WTC11 (cell line): ENCODE measurements at regions not wholly inside any gene's neighbourhood (a gene's known extent, or its start where the extent isn't known, plus 50 kb on each side); places are given as distances from the start of the nearest gene placed in this dataset.

Experiments used
- ATAC-seq: fragments of 200-7000 bp; cut with Tn5 transposase; 2 replicates; pipeline ENCODE4 v1.10.0; 2021; ENCODE audit warnings: mild to moderate bottlenecking, moderate library complexity
- CTCF ChIA-PET: fragments of 300-600 bp; sonication (Branson Sonifier 250); formaldehyde crosslinking; loops from one replicate; lab custom pipeline; 2021; ENCODE audit warnings: antibody characterized with exemption; lab: Charles Lee
- POLR2A ChIA-PET: fragments of 350-600 bp; sonication (Branson Sonifier 250); formaldehyde crosslinking; loops from one replicate; lab custom pipeline; 2021; ENCODE audit warnings: antibody characterized with exemption; lab: Charles Lee
- DNase-seq: peaks from one replicate; pipeline ENCODE4 v3.0.0; 2021; ENCODE audit warnings: low spot score
- H3K27ac Mint-ChIP-seq: 2 replicates; pipeline ENCODE4 v1.8.0; 2021; ENCODE audit warnings: mixed read lengths
- H3K27me3 Mint-ChIP-seq: 2 replicates; pipeline ENCODE4 v1.8.0; 2021; ENCODE audit warnings: low read depth, mild to moderate bottlenecking, moderate library complexity, mixed read lengths
- H3K36me3 Mint-ChIP-seq: 2 replicates; pipeline ENCODE4 v1.8.0; 2021; ENCODE audit warnings: mixed read lengths
- H3K4me1 Mint-ChIP-seq: 2 replicates; pipeline ENCODE4 v1.8.0; 2022; ENCODE audit warnings: mixed read lengths
- H3K4me3 Mint-ChIP-seq: 2 replicates; pipeline ENCODE4 v1.8.0; 2021; ENCODE audit warnings: mild to moderate bottlenecking, moderate library complexity, mixed read lengths
- H3K9me3 Mint-ChIP-seq: 2 replicates; pipeline ENCODE4 v1.8.0; 2021; ENCODE audit warnings: mixed read lengths
- E2F5 ChIP-seq: sonication (generic); formaldehyde crosslinking; IDR thresholded peaks from 2 replicates; pipeline ENCODE4 v1.8.1; 2022; ENCODE audit warnings: mild to moderate bottlenecking, moderate library complexity, missing genetic modification reagents
- ETV6 ChIP-seq: sonication (generic); formaldehyde crosslinking; IDR thresholded peaks from 2 replicates; pipeline ENCODE4 v1.8.1; 2022; ENCODE audit warnings: mild to moderate bottlenecking, missing genetic modification reagents
- FOXK1 ChIP-seq: sonication (generic); formaldehyde crosslinking; IDR thresholded peaks from 2 replicates; pipeline ENCODE4 v1.8.0; 2022; ENCODE audit warnings: mild to moderate bottlenecking, moderate library complexity, missing genetic modification reagents
- GRHL2 ChIP-seq: fragments of 250-450 bp; sonication (Bioruptor Pico); IDR thresholded peaks from 2 replicates; pipeline ENCODE4 v1.8.0; 2022; ENCODE audit warnings: mild to moderate bottlenecking, moderate library complexity; ENCODE audit not compliant: insufficient replicate concordance, severe bottlenecking
- GTF2I ChIP-seq: fragments of 250-450 bp; sonication (Bioruptor Pico); conservative IDR thresholded peaks from 2 replicates; pipeline ENCODE4 v1.4.0; 2021; ENCODE audit warnings: mild to moderate bottlenecking
- HMGXB4 ChIP-seq: sonication (generic); formaldehyde crosslinking; IDR thresholded peaks from 2 replicates; pipeline ENCODE4 v1.8.1; 2023; ENCODE audit warnings: mild to moderate bottlenecking, moderate library complexity, missing genetic modification reagents
- NR3C1 ChIP-seq: sonication (generic); formaldehyde crosslinking; conservative IDR thresholded peaks from 2 replicates; pipeline ENCODE4 v1.8.1; 2023; ENCODE audit warnings: low read depth, mild to moderate bottlenecking, missing genetic modification reagents
- PRDM15 ChIP-seq: sonication (generic); formaldehyde crosslinking; IDR thresholded peaks from 2 replicates; pipeline ENCODE4 v1.8.0; 2022; ENCODE audit warnings: missing genetic modification reagents
- TCF7 ChIP-seq: sonication (generic); formaldehyde crosslinking; IDR thresholded peaks from 2 replicates; pipeline ENCODE4 v1.8.0; 2022; ENCODE audit warnings: mild to moderate bottlenecking, low read depth, missing genetic modification reagents, moderate library complexity
- ZNF671 ChIP-seq: fragments of 250-450 bp; sonication (Bioruptor Pico); IDR thresholded peaks from 2 replicates; pipeline ENCODE4 v1.8.0; 2021; ENCODE audit warnings: mild to moderate bottlenecking
- TF ChIP-seq, protein P1 (sequence below): sonication (generic); formaldehyde crosslinking; IDR thresholded peaks from 2 replicates; pipeline ENCODE4 v1.8.1; 2023; ENCODE audit warnings: mild to moderate bottlenecking, missing genetic modification reagents
- TF ChIP-seq, protein P2 (sequence below): fragments of 250-450 bp; sonication (Bioruptor Pico); IDR thresholded peaks from 2 replicates; pipeline ENCODE4 v1.8.0; 2021; ENCODE audit warnings: mild to moderate bottlenecking
- TF ChIP-seq, protein P3 (sequence below): sonication (generic); formaldehyde crosslinking; IDR thresholded peaks from 2 replicates; pipeline ENCODE4 v1.8.1; 2023; ENCODE audit warnings: mild to moderate bottlenecking, missing genetic modification reagents, moderate library complexity

DNA sequence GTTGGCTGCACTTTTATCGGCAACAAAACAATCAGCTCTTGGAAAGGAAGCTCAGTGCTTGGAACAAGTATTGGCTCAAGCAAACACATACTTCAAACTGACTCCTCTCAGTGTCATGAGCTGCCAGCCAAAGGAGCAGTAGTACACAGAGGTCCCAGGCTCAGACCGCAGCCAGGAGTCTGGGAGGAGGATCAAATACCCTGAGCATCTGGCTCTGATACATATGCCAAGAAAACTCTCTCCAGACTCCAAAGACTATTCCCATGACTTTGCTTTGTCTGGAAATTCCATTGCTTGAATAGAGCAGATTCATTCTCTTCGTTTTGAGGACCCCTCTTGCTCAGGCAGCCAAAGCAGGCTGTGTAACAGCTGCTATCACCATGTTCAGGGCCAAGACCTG, 501.6 kb upstream of the PSMD7 start (continued):
- TF ChIP-seq, protein P1, sequence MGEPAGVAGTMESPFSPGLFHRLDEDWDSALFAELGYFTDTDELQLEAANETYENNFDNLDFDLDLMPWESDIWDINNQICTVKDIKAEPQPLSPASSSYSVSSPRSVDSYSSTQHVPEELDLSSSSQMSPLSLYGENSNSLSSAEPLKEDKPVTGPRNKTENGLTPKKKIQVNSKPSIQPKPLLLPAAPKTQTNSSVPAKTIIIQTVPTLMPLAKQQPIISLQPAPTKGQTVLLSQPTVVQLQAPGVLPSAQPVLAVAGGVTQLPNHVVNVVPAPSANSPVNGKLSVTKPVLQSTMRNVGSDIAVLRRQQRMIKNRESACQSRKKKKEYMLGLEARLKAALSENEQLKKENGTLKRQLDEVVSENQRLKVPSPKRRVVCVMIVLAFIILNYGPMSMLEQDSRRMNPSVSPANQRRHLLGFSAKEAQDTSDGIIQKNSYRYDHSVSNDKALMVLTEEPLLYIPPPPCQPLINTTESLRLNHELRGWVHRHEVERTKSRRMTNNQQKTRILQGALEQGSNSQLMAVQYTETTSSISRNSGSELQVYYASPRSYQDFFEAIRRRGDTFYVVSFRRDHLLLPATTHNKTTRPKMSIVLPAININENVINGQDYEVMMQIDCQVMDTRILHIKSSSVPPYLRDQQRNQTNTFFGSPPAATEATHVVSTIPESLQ (CRISPR knock-in tag), result no peak
- TF ChIP-seq GRHL2 (CRISPR knock-in tag) (no peak), GTF2I (CRISPR knock-in tag) (no peak), HMGXB4 (CRISPR knock-in tag) (no peak), TCF7 (CRISPR knock-in tag) (no peak), ZNF671 (CRISPR knock-in tag) (no peak), NR3C1 (CRISPR knock-in tag) (no peak)

- no peak overlapping the region for H3K27ac Mint-ChIP-seq
- H3K9me3 Mint-ChIP-seq, result no peaks in the 10 kb centered on the region
- H3K27me3 Mint-ChIP-seq, result no peaks in the 10 kb centered on the region
- ATAC-seq (no peak), DNase-seq (no peak)
- H3K4me1 Mint-ChIP-seq, result 0 out of 2 replicates have a peak, but pooled peaks cover 4% of the 10 kb centered on the region
- H3K36me3 Mint-ChIP-seq, result no peaks in the 10 kb centered on the region
- TF ChIP-seq, protein P2, sequence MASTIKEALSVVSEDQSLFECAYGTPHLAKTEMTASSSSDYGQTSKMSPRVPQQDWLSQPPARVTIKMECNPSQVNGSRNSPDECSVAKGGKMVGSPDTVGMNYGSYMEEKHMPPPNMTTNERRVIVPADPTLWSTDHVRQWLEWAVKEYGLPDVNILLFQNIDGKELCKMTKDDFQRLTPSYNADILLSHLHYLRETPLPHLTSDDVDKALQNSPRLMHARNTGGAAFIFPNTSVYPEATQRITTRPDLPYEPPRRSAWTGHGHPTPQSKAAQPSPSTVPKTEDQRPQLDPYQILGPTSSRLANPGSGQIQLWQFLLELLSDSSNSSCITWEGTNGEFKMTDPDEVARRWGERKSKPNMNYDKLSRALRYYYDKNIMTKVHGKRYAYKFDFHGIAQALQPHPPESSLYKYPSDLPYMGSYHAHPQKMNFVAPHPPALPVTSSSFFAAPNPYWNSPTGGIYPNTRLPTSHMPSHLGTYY (CRISPR knock-in tag), result no peak
- TF ChIP-seq PRDM15 (CRISPR knock-in tag) (no peak), E2F5 (CRISPR knock-in tag) (no peak), ETV6 (CRISPR knock-in tag) (no peak), FOXK1 (CRISPR knock-in tag) (no peak)
- TF ChIP-seq, protein P3, sequence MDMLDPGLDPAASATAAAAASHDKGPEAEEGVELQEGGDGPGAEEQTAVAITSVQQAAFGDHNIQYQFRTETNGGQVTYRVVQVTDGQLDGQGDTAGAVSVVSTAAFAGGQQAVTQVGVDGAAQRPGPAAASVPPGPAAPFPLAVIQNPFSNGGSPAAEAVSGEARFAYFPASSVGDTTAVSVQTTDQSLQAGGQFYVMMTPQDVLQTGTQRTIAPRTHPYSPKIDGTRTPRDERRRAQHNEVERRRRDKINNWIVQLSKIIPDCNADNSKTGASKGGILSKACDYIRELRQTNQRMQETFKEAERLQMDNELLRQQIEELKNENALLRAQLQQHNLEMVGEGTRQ (CRISPR knock-in tag), result no peak
- ChIA-PET POLR2A (no interaction called here), CTCF (no interaction called here)
- H3K4me3 Mint-ChIP-seq, result no peak overlapping the region
These were observed 502.7 kb upstream of the PSMD7 start for GRCh38 chr16:73793871-73794437.
